Activated CD4-positive, alpha-beta T cell treated with anti-CD3 and anti-CD28 coated beads for 4 hours (primary cell): ENCODE measurements at regions not wholly inside any gene's neighbourhood (a gene's known extent, or its start where the extent isn't known, plus 50 kb on each side); places are given as distances from the start of the nearest gene placed in this dataset.

Experiments used
- DNase-seq, 2 donors: peaks; one replicate each; pipeline ENCODE4 v3.0.0-alpha.2; 2020

DNA sequence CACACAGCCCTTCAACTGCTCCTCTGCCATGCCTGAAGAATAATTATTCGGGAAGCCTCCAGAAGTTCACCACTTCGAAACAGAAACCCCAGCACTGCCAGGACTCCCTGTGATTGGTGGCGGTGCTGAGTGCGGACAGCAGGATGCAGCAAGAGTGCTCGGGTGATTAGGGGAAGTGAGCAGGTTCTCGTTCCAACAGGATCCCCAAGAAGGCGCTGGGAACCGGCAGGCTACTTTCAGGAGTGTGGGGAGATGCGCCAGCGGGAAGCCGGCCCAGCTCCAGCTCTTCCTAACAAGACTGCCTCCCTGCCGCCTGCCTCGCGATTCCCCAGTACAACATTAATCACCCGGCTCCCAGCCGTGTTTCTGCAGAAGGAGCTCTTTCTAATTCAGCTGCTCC is 630.2 kb downstream of the BRD1 start:
- no peak for DNase-seq

DNA sequence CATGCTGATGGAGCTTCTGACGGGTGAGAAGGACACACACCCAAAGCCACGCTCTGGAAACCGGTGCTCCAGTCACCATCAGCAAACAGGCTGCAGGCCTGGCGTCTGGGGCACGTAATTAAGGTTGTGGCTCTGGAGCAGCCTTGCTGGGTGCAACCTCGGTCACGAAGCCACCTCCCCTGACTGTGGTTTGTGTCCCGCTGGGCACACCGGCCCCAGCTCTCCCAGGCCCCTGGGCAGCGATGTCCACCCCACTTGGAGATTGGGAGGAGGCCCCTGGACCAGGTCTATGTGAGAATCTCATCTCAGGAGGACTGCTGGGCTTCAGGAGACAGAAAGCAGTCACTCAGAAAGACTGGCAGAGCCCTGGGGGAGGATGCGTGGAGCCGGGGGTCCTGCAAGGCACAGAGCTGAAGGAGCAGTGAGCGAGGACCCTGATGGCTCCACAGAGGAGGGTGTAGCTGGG is 631.6 kb downstream of the BRD1 start:
- no peak for DNase-seq

DNA sequence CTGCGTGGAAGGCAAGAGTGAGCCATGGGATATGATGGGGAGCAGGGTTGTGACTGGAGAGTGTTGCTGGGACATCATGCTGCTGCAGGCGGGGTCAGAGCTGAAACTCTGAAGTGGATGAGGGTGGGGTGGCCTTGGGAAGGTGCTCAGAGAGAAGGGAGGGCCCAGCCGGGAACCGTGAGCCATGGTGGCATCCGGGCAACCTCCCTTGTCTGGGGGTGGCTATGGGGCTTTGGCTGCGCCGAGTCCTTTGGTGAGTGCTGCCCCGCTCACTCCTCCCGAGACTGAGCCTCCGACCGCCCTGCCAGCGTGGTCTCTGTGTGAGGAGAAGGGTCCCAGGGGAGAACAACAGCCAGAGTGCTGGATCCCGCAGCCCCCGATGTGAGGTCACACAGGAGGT is 632.0 kb downstream of the BRD1 start:
- DNase-seq = no peak

DNA sequence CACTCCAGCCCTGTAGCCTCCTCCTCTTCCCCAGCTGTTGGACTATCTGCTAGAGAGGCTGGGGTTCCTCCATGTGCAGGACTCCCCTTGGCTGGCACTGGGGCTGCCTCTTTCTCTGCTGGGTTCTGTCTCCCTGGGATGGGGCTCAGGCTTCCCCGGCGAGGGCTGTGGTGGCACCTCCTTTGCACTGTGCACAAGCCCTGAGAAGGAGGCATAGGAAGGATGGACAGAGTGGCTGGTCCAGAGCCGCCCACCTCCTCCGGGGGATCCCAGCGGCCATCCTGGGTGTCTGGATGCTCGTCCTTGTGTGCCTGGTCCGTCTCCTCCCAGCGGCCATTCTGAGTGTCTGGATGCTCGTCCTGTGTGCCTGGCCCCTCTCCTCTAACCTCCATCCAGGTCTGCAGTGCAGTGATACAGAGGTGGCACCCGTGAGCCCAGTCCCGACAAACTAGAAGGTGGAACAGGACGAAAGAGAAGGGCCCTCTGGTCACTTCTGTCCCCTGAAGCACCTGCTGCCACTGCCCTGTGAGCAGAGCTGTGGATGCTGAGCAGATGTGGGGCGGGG is 633.7 kb downstream of the BRD1 start:
- no peak for DNase-seq

DNA sequence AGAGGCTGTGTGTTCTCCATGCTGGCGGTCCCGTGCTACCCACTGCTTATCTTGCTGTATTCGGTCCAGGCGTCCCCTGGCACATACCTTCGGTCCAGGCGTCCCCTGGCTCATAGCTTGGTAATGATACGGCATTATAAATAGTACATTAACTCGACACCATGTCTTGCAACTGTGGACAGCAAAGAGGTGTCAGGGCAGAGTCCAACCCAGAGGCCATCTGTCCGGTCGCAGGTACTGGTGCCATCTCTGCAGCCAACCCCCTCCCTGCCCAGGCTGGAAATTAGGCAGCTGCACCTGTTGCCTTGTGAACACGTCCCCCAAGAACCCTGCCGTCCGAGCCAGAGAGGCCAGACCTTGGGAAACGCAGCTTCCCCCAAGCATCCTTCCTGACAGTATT is 634.3 kb downstream of the BRD1 start:
- DNase-seq = no peak

DNA sequence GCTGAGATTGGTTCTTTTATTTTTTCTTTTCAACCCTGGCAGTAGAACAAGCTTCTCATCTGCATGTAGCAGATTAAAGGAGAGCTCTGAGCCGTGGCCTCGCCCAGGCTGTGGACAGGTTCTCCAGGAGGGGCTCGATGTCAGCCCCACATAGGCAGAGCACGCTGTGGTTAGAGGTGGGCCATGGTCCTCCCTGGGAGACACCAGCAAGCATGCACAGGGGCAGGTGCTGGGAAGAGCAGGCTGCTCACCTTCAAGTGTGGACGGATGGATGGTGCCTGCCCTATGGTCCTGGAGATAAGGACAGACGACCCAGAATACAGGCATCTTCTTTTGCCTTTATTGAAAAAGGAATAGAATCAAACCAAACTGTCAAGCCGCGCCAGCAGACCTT is 634.8 kb downstream of the BRD1 start:
- no peak for DNase-seq

DNA sequence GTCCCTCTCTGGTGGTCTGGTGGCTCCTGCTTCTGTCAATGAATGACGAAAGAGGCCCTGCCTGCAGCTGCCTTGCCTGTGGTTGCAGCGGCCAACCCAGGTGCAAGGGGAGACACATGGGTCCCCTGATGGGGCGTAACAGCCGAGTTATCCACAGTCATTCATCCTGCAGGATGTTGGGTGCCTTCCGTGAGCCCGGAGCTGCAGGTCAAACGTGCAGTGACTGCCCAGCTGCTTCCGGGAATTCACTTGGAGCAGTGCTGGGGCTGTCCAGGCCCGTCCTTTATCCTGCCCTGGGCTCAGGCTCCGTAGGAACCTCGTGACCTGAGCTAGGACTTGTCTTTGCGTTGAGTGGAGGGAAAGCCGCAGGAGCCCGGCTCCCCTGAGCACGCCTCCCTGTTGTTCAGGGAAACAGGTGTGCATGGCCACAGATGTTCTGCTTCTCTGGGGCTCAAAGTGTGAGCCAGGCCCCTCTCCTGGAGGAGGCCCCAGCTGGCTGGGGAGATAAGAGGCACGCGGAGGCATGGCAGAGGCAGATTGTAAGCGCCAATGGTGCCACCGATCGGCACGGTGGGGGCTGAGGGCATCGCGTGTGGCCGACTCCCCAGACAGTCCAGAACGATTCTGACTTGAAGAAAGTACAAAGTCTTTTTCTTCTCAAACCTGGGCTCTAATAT is 635.4 kb downstream of the BRD1 start:
- DNase-seq = no peak

DNA sequence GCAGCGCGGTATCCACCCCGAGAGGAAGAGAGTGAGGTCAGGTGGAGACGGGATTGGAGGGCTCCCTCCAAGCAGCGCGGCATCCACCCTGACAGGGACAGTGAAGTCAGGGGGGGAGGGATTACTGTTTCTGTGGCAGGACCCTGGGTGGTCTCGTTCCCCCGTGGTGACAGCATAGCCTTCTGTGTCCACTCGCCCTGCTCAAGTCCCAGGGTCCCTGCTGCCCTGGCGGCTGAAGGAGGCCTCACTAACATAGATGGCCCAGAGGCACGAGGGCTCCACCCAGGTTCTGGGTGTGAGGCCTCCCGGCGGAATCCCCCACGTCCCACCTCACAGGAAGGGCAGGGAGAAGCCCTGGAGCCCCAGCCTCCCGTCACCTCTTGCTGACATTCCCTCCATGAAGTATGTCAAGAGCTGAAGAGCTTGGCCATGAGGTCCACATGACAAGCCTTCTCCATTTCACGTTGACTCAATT is 636.1 kb downstream of the BRD1 start:
- DNase-seq = no peak

DNA sequence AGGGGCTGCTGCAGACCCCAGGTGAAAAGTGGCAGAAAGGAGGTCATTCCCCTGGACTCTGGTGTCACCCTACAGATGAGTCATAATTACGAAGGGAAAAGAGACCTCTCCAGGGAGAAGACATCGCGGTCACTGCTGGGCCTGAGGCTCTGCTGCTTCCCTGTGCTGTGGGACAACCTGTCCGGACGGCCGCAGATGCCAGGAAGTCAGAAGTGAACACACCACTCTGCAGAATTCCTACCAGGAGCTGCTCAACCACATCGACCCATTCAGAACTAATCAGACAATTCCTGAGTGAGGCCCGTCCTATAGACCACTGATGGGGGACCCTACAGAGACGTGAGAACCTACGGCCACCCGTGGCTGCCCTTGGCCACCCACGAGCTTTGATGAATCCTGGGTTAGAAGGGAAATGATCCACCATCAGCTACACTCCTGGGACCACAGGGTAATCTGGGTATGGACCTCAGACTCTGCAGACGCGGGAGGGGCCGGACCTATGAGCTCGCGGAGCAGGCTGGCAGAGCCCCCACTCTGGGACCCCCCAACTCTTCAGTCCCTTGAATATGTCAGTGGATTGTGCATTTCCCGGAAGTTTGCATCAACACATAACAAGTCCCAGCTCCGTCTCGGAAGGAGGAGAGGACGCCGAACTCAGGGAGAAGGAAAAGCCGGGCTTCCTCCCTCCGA is 636.7 kb downstream of the BRD1 start:
- DNase-seq = no peak

DNA sequence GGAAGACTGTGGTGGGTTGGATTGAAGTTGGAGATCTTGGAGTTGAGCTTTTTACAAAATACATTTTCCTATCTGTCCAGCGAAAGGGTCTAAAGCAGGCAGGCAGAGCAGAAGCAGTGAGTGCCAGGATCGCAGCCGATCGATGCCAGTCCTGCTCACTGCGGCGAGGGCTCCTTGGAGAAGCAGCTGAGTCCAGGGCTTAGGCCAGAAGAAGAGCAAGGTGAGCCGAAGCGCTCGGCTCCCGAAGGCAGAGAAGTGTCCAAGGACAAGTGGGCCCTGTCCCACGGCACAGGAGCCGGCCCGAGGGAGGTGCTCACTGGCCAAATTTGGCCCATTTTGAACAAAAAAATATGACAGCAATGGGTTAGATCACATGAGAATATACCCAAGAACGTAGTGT is 637.8 kb downstream of the BRD1 start:
- no peak for DNase-seq

DNA sequence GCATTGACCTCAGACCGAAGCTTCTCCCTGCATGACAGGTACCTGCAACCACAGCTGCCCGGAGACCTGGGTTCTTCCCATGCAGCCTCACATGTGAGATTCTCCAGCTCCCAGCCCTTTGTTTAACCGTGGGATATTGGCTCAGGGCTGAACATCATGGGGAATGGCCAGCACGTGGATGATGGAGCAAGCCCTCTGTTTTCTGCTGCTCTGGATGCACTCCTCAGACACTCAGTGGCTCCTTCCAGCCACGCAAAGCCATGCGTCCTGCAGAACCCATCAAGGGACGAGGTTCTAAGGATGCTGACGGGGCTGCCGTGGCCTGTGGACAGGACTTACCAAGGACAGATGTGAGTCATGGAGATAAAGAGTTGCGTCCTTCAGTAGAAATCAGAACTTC is 639.1 kb downstream of the BRD1 start:
- DNase-seq = no peak

DNA sequence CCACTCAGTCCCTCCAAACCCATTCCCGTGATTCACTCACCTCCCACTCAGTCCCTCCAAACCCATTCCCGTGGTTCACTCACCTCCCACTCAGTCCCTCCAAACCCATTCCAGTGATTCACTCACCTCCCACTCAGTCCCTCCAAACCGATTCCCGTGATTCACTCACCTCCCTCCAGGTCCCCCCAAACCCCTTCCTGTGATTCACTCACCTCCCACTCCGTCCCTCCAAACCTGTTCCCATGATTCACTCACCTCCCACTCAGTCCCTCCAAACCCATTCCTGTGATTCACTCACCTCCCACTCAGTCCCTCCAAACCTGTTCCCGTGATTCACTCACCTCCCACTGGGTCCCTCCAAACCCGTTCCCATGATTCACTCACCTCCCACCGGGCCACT is 639.6 kb downstream of the BRD1 start:
- no peak for DNase-seq

DNA sequence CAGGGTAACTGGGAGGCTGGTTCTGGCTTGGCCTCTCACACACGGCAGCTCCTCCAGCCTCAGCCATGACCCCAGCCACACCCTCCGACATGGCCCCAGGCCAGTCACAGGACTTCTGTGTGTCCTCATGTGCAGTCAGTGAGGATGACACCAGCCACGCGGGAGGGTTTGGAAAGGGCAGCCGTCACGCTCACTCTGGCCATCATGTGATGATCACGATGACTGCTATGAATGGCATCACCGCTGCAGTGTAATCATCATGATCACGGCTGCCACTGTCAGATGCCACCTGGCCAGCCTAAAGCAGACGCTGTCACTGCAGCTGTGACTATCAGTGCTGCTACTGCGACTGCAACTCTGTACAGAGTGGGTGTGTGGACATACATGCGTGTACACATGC is 640.9 kb downstream of the BRD1 start:
- no peak for DNase-seq

DNA sequence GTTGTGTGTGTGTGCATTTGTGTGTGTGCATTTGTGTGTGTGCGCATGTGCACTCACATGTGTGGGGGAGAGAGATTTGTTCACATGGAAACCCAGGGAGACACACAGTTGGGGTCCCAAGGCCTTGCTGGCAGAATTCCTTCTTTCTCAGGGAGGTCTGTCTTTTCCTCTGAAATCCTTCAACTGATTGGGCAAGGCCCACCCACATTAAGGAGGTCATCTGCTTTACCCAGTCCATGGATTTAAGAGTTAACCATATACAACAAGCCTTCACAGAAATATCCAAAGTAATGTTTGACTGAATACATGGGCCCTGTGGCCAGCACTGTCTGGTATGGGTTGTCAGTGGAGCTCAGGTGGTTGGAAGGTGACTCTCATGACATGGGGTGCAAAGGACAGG is 641.4 kb downstream of the BRD1 start:
- no peak for DNase-seq

DNA sequence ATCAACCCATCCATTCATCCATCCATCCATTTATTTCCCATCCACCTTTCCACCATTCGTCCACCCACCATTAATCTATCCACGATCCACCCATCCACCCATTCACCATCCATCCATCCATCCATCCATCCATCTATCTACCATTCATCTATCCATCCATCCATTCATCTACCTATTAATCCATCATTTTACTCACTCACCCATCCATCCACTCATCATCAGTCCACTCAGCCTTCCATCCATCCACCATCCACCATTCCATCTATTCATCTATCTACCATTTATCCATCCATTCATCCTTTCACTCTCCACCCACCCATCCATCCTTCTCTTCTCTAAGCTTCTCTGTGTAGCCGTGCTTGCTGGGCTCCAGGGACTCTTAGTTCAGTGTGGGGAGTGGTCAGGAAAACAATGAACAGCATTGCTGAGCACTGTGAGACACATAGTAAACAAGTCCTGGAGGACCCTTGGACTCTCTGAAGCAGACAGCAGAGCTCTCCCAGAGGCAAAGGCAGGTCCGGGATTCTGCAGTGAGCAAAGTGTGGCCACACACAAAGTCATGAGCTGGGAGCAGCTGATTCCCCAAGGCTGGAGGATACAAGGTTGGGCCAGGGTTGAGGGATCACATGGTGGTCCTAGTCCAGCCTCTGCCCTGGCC is 642.2 kb downstream of the BRD1 start:
- DNase-seq = no peak

DNA sequence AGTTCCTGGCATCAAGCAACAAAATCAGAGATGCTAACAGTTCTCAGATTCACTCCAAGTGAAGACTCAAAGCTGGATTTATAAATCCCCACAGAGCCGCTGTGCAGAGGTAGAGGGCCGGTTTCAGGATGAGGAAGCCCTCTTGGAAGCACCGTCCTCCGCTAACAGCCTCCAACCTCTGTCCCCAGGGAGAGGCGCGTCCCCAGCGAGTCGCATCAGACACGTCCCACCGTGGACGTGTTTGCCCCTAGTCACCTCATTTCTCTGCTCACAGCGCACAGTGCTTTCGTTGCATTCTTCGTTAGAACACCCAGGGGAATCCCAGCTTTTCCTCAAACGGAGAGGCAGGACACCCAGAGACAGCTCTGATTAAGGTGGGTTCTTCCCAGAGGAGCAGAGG is 642.9 kb downstream of the BRD1 start:
- DNase-seq = no peak

DNA sequence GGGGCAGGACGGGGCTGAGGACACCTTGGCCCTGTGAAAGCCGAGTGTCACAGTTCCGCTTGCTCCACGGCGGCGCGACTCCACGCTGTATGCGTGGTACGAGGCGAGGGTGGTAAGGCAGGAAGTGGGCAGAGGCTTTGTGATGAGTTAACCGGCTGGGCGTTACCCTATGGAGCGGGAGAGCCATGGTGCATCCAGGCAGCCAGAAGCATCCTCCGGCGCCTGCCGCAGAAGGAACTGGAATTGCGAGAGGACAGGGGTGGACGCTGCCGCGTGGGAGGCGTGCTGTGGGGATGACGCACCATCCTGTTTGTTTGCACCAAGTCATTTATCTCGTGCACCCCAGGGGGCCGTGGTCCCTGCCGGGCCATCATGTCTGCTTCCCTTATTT is 643.9 kb downstream of the BRD1 start:
- DNase-seq = no peak

DNA sequence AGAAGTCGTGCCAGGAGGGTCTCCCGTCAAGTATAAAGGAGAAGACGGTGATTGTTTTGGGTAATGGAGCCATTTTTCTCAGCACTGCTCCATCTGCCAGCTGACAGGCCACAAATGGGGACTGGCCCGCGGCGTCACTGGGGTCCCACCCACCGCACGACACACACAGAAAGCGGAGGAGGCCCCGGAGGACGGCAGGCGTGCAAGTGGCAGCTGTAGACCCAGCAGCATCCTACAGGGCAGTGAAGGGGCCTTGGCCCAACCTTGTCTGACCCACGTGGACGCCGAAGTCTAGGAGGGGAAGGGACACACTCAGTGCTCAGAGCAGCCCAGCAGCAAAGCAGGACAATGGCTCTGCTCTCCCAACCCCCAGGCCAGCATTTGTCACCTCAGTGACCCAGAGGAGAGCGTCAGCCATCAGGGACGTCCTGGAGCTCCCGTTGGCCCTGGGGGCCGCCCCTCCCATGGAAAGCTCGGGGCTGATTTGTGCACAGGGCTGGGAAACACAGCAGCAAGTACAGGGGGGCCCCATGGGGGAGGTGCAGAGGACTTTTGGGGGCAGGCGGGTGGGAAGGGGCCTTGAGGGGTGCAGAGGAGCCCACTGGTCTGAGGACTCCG is 644.4 kb downstream of the BRD1 start:
- no peak for DNase-seq

DNA sequence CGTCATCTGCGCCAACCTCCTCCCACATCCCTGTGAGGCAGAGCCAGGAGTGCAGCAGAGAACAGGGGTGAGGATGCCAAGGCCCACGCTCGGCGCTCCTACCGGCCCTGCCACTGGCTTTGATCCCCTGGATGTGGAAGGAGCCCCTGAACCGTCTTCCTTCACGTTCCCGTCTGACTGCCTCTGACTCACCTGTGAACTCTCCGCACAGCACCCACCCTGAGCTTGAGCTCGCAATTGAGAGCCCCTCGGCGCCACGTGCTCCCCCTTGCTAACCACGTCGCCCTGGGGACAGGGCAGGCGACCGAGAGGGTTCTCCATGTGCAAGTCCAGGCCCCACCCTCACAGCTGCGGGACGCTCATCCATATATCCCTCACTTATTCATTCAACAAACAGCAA is 645.3 kb downstream of the BRD1 start:
- no peak for DNase-seq

DNA sequence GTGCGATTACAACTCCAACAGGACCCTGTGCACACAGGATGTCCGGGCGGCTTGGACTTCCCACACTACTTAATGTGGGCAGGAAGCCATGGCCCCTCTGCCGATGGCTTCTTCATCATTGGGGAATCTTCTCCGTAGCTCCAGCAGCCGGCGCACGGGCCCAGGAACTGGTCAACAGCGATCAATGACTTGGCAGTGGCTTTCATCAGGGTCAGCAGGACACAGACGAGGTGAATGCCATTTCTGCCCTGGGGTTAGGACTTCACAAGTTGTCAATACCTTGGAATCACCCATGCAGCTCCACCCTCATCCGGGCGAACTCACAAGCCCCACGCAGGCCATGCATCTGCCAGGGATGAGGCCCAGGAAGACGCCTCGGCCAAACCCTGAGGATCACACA is 645.7 kb downstream of the BRD1 start:
- no peak for DNase-seq

DNA sequence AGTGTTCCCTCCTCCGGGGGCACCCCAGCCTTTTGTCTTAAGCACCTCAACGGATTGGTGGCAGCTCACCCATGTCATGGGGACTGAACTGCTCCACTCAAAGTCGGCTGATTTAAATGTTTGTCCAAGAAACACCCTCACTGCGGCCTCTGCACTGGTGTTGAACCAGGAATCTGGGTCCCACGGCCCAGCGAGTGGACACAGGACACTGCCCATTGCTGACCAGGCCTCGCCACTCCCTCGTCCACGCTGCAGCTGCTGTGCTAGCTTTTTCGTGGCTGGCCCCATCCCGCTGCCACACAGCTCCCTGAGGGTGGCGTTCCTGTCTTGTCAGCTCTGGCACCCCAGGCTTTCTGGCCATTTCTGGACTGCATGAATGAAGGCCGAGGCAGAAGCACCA is 646.2 kb downstream of the BRD1 start:
- DNase-seq = no peak

DNA sequence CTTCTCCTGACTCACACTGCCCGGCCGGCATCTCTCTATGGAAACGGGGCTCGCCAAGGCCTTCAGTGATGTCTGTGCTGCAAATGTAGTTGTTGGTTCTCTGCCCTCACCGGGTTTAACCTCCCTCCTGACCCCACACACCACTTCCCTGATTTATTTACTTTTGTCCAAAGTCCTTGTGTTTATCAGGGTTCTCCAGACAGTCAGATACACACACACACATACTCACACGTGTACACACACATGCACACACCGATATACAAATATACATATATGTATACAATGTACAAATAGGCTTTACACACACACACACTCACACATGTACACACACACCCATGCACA is 647.0 kb downstream of the BRD1 start:
- no peak for DNase-seq

DNA sequence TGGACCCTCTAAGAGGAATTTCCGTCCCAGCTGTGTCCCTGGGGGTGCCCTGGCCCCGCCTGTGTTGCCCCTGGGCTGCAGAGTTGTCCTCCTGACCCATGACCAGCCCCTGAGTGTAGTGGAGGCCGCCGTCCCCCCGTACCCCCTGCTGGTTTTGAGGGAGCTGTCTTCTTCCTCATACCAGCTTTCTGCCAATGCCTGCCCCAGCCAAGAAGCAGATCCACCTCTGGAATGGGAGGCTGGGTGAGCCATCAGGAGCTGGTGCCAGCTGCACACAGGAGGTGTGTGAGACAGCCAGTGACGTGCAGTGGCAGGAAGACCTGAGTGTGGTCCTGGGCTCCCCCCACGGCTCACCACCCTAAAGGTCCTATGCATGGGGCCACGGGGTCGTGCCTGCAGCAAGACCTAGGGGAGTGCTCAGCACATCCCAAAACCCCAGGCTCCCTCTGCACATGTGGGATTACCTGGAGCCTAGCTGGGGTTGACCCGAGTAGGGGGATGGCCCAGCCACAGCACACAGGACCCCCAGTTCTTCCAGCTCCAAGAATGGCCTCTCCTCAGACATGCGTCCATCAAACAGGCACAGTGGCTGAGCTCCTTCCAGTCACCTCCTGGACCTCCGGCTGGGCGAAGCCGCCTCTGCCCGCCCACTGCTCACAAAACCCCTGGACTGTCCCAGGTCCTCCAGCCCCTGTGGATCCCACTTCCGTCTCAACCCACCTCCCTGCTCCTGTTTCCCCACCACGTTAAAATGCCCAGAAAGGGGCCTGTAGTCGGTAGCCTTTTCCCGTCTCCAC is 647.6 kb downstream of the BRD1 start:
- no peak for DNase-seq
